ENCODE measurements at regions not wholly inside any gene's neighbourhood (a gene's known extent, or its start where the extent isn't known, plus 50 kb on each side); places are given as distances from the start of the nearest gene placed in this dataset.
A peak's percentile ranks its signal among the peaks of the same experiment; 100 is the strongest.

DNA sequence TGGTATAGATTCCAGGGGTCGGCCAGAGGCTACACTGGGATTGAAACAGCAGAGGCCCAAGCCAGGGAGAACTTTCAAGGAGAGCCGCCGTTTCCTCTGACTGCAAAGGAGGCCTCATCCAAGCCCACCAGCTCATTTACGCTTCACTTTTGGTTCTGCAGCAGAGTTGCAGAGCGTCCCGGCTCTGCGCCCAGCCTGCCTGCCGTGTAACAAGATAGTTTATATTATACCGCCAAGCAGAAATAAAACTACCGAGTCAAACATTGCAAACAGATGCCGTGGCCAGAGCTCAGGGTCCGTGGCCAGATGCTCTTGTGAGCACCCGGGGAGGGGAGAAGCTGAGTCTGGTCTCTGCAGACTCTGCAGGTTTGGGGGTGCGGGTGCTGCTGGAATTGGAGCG, 60.7 kb upstream of the TBX3 start:
- TF ChIP-seq, protein P1, sequence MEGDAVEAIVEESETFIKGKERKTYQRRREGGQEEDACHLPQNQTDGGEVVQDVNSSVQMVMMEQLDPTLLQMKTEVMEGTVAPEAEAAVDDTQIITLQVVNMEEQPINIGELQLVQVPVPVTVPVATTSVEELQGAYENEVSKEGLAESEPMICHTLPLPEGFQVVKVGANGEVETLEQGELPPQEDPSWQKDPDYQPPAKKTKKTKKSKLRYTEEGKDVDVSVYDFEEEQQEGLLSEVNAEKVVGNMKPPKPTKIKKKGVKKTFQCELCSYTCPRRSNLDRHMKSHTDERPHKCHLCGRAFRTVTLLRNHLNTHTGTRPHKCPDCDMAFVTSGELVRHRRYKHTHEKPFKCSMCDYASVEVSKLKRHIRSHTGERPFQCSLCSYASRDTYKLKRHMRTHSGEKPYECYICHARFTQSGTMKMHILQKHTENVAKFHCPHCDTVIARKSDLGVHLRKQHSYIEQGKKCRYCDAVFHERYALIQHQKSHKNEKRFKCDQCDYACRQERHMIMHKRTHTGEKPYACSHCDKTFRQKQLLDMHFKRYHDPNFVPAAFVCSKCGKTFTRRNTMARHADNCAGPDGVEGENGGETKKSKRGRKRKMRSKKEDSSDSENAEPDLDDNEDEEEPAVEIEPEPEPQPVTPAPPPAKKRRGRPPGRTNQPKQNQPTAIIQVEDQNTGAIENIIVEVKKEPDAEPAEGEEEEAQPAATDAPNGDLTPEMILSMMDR (IDR thresholded peaks at IDR 0.05) = no peak
- Mint-ChIP-seq H3K9me3 (no peaks in the 10 kb centered on the region), H3K27me3 (ENCODE audit: low read depth in 3 of 3) (peaks cover 7 to 11% (median 9%) of the 10 kb centered on the region in 3 donors), H3K4me3 (no peak overlapping the region), H3K27ac (peak overlapping the region in 2 of 7 donors; percentile 9 to 69), H3K36me3 (no peaks in the 10 kb centered on the region), H3K4me1 (peaks cover 13% of the 10 kb centered on the region)
- no peak for DNase-seq
- Histone ChIP-seq H2AFZ (ENCODE audit: insufficient read depth, low read depth, low read length, poor library complexity, severe bottlenecking) (no peak overlapping the region), H3K79me2 (ENCODE audit: insufficient read depth, low read length) (no peaks in the 10 kb centered on the region), H3K9me3 (replicated peaks in 1 of 2; ENCODE audit: control insufficient read depth in 1 of 2, insufficient read depth in 1 of 2, low read length in 2 of 2) (no peaks in the 10 kb centered on the region), H4K20me1 (ENCODE audit: insufficient read depth, low read length) (no peaks in the 10 kb centered on the region), H3K27me3 (ENCODE audit: control insufficient read depth in 2 of 2, insufficient read depth in 2 of 2, low read length in 2 of 2) (no peaks in the 10 kb centered on the region), H3K36me3 (replicated peaks in 1 of 2; ENCODE audit: control insufficient read depth in 1 of 2, insufficient read depth in 2 of 2, low read length in 2 of 2) (no peaks in the 10 kb centered on the region), H3K4me3 (replicated peaks in 1 of 3; ENCODE audit: low read depth in 2 of 3, low read length in 3 of 3) (no peak overlapping the region), H3K27ac (ENCODE audit: low read depth in 1 of 2, low read length in 2 of 2) (no peak overlapping the region), H3K4me2 (replicated peaks; ENCODE audit: extremely low read depth, low read length, poor library complexity, severe bottlenecking) (no peak overlapping the region), H3K4me1 (ENCODE audit: control insufficient read depth in 1 of 2, insufficient read depth in 2 of 2, low read length in 2 of 2) (peaks cover 0 to 22% of the 10 kb centered on the region in 2 donors), H3K9ac (ENCODE audit: insufficient read depth, low read length, poor library complexity, severe bottlenecking) (no peak overlapping the region)
- WGBS (ENCODE audit: insufficient coverage) = 82% methylated on average over 10 of the region's 15 CpGs
- intact Hi-C loops (cut with micrococcal nuclease) = no loop called here

DNA sequence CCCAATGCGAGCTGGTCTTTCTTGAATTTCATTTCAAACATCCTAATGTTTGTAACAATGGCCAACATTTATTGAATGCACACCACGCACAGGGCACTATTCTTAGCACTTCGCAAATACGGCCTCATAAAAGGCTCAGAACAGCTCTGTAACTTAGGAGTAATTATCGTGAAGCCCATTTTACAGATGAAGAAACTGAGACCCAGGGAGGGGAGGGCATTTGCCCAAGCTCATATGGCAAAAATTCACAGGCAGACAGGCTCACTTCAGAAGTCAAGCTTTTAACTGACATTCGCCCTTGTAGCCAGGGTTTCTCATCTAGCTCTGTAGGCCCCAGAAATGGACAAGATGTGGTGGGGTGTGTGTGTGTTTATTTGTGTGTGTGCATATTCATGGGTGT, 60.3 kb upstream of the TBX3 start:
- no peaks in the 10 kb centered on the region for H4K20me1 ChIP-seq (ENCODE audit: insufficient read depth, low read length)

More for the DNA sequence above, 60.3 kb upstream of the TBX3 start:
- H2AFZ ChIP-seq (ENCODE audit: insufficient read depth, low read depth, low read length, poor library complexity, severe bottlenecking) = no peak overlapping the region
- TF ChIP-seq, protein P1 (IDR thresholded peaks at IDR 0.05) = no peak
- peaks cover 13% of the 10 kb centered on the region for H3K4me1 Mint-ChIP-seq
- no peak overlapping the region for H3K4me3 ChIP-seq (replicated peaks in 1 of 3; ENCODE audit: low read depth in 2 of 3, low read length in 3 of 3)
- H3K36me3 ChIP-seq (replicated peaks in 1 of 2; ENCODE audit: control insufficient read depth in 1 of 2, insufficient read depth in 2 of 2, low read length in 2 of 2) = no peaks in the 10 kb centered on the region
- H3K4me1 ChIP-seq (ENCODE audit: control insufficient read depth in 1 of 2, insufficient read depth in 2 of 2, low read length in 2 of 2) = peaks cover 0 to 22% of the 10 kb centered on the region in 2 donors
- no peaks in the 10 kb centered on the region for H3K9me3 ChIP-seq (replicated peaks in 1 of 2; ENCODE audit: control insufficient read depth in 1 of 2, insufficient read depth in 1 of 2, low read length in 2 of 2)
- 81% methylated on average over 5 of the region's 6 CpGs for WGBS (ENCODE audit: insufficient coverage)
- no peaks in the 10 kb centered on the region for H3K79me2 ChIP-seq (ENCODE audit: insufficient read depth, low read length)
- no peak for DNase-seq
- H3K27me3 ChIP-seq (ENCODE audit: control insufficient read depth in 2 of 2, insufficient read depth in 2 of 2, low read length in 2 of 2) = no peaks in the 10 kb centered on the region
- H3K4me3 Mint-ChIP-seq = no peak overlapping the region
- no peak overlapping the region for H3K9ac ChIP-seq (ENCODE audit: insufficient read depth, low read length, poor library complexity, severe bottlenecking)
- H3K27me3 Mint-ChIP-seq (ENCODE audit: low read depth in 3 of 3) = peaks cover 5 to 10% (median 7%) of the 10 kb centered on the region in 3 donors
- no peak overlapping the region for H3K4me2 ChIP-seq (replicated peaks; ENCODE audit: extremely low read depth, low read length, poor library complexity, severe bottlenecking)
- H3K36me3 Mint-ChIP-seq = no peaks in the 10 kb centered on the region
- no peaks in the 10 kb centered on the region for H3K9me3 Mint-ChIP-seq
- no peak overlapping the region for H3K27ac Mint-ChIP-seq
- intact Hi-C loops (cut with micrococcal nuclease) = no loop called here
- no peak overlapping the region for H3K27ac ChIP-seq (ENCODE audit: low read depth in 1 of 2, low read length in 2 of 2)
